Right atrium auricular region (tissue), 2 donors: ENCODE measurements at regions not wholly inside any gene's neighbourhood (a gene's known extent, or its start where the extent isn't known, plus 50 kb on each side); places are given as distances from the start of the nearest gene placed in this dataset.

Experiments used
- DNase-seq: peaks from one replicate; pipeline ENCODE4 v3.0.0-alpha.2; 2019; ENCODE audit warnings: low spot score
- H3K27ac ChIP-seq, 2 donors: fragments of 200-600 bp; sonication (generic); 1 replicate in 1 of 2; 2 replicates in 1 of 2; pipeline ENCODE4 v1.5.1; 2016 to 2019
- H3K27me3 ChIP-seq, 2 donors: fragments of 200-600 bp; sonication (generic); one replicate each; pipeline versions ENCODE4 v1.5.1 to v1.6.0; 2017 to 2019
- H3K36me3 ChIP-seq: fragments of 200-600 bp; sonication (generic); one replicate; pipeline ENCODE4 v1.5.1; 2016
- H3K4me1 ChIP-seq, 2 donors: fragments of 200-600 bp; sonication (generic); one replicate each; pipeline versions ENCODE4 v1.5.1 to v1.6.0; 2017 to 2019
- H3K4me3 ChIP-seq, 2 donors: fragments of 200-600 bp; sonication (generic); 1 replicate in 1 of 2; 2 replicates in 1 of 2; pipeline ENCODE4 v1.5.1; 2017 to 2019; ENCODE audit warnings: mild to moderate bottlenecking in 1 of 2, moderate library complexity in 1 of 2
- H3K9me3 ChIP-seq, 2 donors: fragments of 200-600 bp; sonication (generic); one replicate each; pipeline ENCODE4 v1.5.1; 2019
- TF ChIP-seq, protein P1 (sequence below), 2 donors: fragments of 200-600 bp; sonication (generic); IDR thresholded peaks; one replicate each; pipeline ENCODE4 v1.5.1; 2019; ENCODE audit warnings: antibody characterized with exemption in 2 of 2

GRCh38 chr7:81181066-81181465, 262.2 kb upstream of the SEMA3C start:
- DNase-seq = no peak
- H3K27ac ChIP-seq = no peak overlapping the region
- H3K36me3 ChIP-seq = no peaks in the 10 kb centered on the region

DNA sequence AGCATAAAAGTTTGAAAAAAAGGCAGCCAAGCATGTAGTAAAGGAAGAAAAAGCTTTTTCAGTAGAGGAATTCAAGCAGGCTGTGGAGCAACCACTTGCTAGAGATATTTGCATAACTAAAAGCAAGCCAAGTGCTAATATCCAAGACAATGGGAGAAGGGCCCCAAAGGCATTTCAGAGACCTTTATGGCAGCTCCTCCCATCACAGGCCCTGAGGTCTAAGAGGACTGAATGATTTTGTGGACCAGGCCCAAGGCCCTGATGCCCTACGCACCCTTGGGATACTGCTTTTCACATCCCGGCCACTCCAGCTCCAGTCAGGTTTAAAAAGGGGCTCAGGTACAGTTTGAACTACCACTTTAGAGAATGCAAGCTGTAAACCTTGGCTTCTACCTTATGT, 261.7 kb upstream of the SEMA3C start:
- H3K9me3 ChIP-seq = no peaks in the 10 kb centered on the region
- H3K4me3 ChIP-seq = no peak overlapping the region
- H3K27ac ChIP-seq = no peak overlapping the region
- H3K36me3 ChIP-seq = no peaks in the 10 kb centered on the region
- no peaks in the 10 kb centered on the region for H3K4me1 ChIP-seq
- no peaks in the 10 kb centered on the region for H3K27me3 ChIP-seq
- no peak for DNase-seq
- TF ChIP-seq, protein P1, sequence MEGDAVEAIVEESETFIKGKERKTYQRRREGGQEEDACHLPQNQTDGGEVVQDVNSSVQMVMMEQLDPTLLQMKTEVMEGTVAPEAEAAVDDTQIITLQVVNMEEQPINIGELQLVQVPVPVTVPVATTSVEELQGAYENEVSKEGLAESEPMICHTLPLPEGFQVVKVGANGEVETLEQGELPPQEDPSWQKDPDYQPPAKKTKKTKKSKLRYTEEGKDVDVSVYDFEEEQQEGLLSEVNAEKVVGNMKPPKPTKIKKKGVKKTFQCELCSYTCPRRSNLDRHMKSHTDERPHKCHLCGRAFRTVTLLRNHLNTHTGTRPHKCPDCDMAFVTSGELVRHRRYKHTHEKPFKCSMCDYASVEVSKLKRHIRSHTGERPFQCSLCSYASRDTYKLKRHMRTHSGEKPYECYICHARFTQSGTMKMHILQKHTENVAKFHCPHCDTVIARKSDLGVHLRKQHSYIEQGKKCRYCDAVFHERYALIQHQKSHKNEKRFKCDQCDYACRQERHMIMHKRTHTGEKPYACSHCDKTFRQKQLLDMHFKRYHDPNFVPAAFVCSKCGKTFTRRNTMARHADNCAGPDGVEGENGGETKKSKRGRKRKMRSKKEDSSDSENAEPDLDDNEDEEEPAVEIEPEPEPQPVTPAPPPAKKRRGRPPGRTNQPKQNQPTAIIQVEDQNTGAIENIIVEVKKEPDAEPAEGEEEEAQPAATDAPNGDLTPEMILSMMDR (IDR thresholded peaks at IDR 0.05) = no peak

More at GRCh38 chr7:81181066-81181465, 262.2 kb upstream of the SEMA3C start:
- no peaks in the 10 kb centered on the region for H3K4me1 ChIP-seq
- H3K9me3 ChIP-seq = no peaks in the 10 kb centered on the region
- TF ChIP-seq, protein P1 (IDR thresholded peaks at IDR 0.05) = no peak
- no peaks in the 10 kb centered on the region for H3K27me3 ChIP-seq
- H3K4me3 ChIP-seq = no peak overlapping the region

DNA sequence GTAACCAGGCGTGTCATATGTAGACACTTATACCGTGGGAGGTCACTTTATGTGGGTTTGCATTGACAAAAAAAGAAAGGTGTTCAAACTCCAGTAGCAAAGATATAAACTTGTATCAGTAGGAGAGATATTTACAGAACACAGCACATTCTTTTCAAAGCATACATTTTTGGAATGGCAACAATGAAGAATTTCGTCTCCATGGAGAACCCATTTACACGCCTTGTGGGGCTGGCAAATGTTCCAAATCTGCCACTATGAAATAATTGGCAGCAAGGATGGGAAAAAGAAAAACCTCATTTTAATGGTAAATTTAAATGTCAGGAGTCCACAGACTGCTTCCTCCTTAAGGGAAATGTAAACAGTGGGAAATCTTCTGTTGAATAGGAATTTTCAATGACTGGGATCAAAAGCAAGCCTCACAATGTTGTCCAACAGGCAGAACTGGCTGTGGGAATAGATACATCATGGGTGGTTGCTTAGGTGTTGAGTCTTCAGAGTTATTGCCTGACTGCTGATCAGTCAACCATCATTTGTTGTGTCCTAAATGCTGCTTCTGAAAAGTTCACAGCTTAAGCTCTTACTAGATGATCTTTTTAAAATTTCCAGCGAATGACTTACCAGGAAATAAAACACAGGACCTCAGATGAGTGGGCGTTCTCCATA, 256.6 kb upstream of the SEMA3C start:
- TF ChIP-seq, protein P1 (IDR thresholded peaks at IDR 0.05) = no peak
- Histone ChIP-seq H3K36me3 (no peaks in the 10 kb centered on the region), H3K4me1 (peaks cover 0 to 4% of the 10 kb centered on the region in 2 donors), H3K9me3 (no peaks in the 10 kb centered on the region), H3K27me3 (no peaks in the 10 kb centered on the region), H3K27ac (no peak overlapping the region), H3K4me3 (no peak overlapping the region)
- no peak for DNase-seq

DNA sequence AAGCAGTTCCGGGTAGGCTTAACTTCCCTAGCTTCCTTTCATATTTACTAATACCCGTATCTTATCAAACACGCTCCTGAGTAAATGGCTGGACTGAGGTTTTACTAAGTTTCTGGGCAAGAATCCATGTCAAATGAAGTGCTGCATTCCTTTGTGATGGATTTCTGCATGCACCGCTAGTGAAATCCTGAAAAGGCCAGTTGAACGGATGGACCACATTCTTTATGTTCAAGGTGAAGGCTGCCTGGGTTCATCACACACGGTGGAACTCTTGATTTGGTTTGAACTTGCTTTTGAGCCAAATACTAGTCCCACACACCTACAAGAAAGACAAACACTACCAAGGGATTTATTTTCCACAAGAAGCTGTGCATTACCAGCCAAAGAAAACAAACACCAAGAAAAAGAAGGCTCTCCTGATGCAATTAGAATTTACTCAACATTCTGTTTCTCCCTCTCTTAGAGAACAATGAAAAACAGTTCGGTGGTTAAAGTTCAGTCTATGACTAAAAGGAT, 255.0 kb upstream of the SEMA3C start:
- Histone ChIP-seq H3K36me3 (no peaks in the 10 kb centered on the region), H3K9me3 (no peaks in the 10 kb centered on the region), H3K27ac (peak overlapping the region in 1 of 2 donors; percentile 12), H3K4me1 (peaks cover 0 to 4% of the 10 kb centered on the region in 2 donors), H3K4me3 (no peak overlapping the region), H3K27me3 (no peaks in the 10 kb centered on the region)
- no peak for DNase-seq
- TF ChIP-seq, protein P1 (IDR thresholded peaks at IDR 0.05) = no peak

DNA sequence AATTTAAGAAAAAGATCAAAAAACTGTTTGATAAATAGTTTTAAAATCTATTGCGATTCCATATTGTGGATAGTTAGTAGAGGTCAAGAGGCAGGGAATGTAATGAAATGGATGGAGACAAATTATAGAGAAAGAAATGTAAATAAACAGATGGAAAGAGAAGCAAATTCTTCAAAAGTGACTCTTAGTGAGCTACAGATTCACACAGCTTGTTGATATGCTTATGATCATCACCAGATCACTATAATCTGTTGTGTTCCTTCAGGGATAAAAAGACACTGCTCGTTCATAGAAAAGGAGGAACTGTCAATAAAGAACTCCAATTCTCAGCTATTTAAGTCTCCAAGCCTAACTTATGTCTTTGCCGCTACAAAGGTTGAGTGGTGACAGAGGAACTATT, 251.4 kb upstream of the SEMA3C start:
- Histone ChIP-seq H3K27ac (no peak overlapping the region), H3K4me3 (no peak overlapping the region), H3K9me3 (no peaks in the 10 kb centered on the region), H3K4me1 (peaks cover 0 to 4% of the 10 kb centered on the region in 2 donors), H3K27me3 (no peaks in the 10 kb centered on the region), H3K36me3 (no peaks in the 10 kb centered on the region)
- DNase-seq = no peak
- TF ChIP-seq, protein P1 (IDR thresholded peaks at IDR 0.05) = no peak

DNA sequence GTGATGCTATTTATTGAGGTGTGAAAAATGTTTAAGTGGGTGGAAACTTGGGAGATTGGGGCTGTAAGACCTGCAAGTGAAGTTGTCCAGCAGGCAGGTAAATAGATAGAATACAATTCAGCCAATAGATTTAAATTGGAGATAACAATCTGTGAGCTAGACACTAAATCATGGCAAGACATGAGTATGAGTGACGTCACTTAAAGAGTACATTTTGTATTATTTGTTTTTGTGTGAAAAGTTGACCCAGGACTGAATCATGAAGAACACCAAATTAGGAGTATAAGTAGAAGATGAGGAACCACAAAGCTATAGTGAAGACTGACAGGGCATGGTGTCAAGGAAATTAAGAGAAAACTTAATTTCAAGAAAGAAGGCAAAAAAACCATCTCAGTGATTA, 249.1 kb upstream of the SEMA3C start:
- Histone ChIP-seq H3K4me1 (no peaks in the 10 kb centered on the region), H3K4me3 (no peak overlapping the region), H3K36me3 (no peaks in the 10 kb centered on the region), H3K27ac (no peak overlapping the region), H3K9me3 (no peaks in the 10 kb centered on the region), H3K27me3 (no peaks in the 10 kb centered on the region)
- no peak for DNase-seq
- TF ChIP-seq, protein P1 (IDR thresholded peaks at IDR 0.05) = no peak
